Progenitor cell of endocrine pancreas (in vitro differentiated cells): ENCODE measurements at regions not wholly inside any gene's neighbourhood (a gene's known extent, or its start where the extent isn't known, plus 50 kb on each side); places are given as distances from the start of the nearest gene placed in this dataset.

ENCODE experiments used
- DNase-seq: peaks from one replicate; pipeline ENCODE4 v3.0.0; 2021; ENCODE audit warnings: low spot score; ENCODE audit not compliant: unreplicated experiment
- H3K27ac Mint-ChIP-seq: 2 replicates; pipeline ENCODE4 v1.8.0; 2021; ENCODE audit warnings: mild to moderate bottlenecking, moderate library complexity, mixed read lengths
- H3K27me3 Mint-ChIP-seq: 2 replicates; pipeline ENCODE4 v1.8.0; 2021; ENCODE audit warnings: mixed read lengths
- H3K36me3 Mint-ChIP-seq: 2 replicates; pipeline ENCODE4 v1.8.0; 2022; ENCODE audit warnings: mixed read lengths; ENCODE audit not compliant: insufficient read depth
- H3K4me1 Mint-ChIP-seq: 2 replicates; pipeline ENCODE4 v1.8.0; 2021; ENCODE audit warnings: low read depth, mixed read lengths
- H3K4me3 Mint-ChIP-seq: 2 replicates; pipeline ENCODE4 v1.8.0; 2021; ENCODE audit warnings: low read depth, mild to moderate bottlenecking, moderate library complexity, mixed read lengths
- H3K9me3 Mint-ChIP-seq: 2 replicates; pipeline ENCODE4 v1.8.0; 2021; ENCODE audit warnings: low read depth, mixed read lengths
- CTCF ChIP-seq: fragments of 200-600 bp; sonication (generic); IDR thresholded peaks from one replicate; pipeline ENCODE4 v1.5.0; 2021; ENCODE audit warnings: antibody characterized with exemption, mild to moderate bottlenecking; ENCODE audit not compliant: unreplicated experiment

DNA sequence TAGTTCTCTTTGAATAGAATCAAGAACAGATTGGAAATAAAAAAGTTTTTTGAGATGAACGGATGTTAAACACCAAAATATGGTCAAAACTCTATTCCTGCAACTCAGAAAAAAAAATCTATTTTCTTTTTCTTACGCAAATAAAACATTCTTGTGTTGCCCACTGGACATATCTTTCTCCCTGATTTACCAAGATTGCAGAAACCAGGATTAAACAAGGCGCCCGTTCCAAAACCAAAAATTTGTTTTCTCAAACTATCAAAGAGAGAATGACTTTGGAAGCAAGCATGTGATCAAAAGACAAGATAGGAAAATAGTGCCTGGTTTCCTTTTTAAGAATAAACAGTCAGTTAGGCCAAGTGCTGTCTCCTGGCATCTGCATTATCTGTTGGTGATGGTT lies 273.1 kb downstream of the CLIC5 start:
- DNase-seq, result no peak

GRCh38 chr6:45741437-45742171 lies 274.1 kb downstream of the CLIC5 start:
- H3K4me3 Mint-ChIP-seq, result no peak overlapping the region
- H3K27ac Mint-ChIP-seq, result no peak overlapping the region
- no peak for TF ChIP-seq CTCF
- no peaks in the 10 kb centered on the region for H3K27me3 Mint-ChIP-seq
- H3K36me3 Mint-ChIP-seq, result no peaks in the 10 kb centered on the region
- no peak for DNase-seq
- H3K9me3 Mint-ChIP-seq, result no peaks in the 10 kb centered on the region
- H3K4me1 Mint-ChIP-seq, result peaks cover 3% of the 10 kb centered on the region

More for the DNA sequence above, 273.1 kb downstream of the CLIC5 start:
- Mint-ChIP-seq H3K27me3 (no peaks in the 10 kb centered on the region), H3K27ac (no peak overlapping the region), H3K4me3 (no peak overlapping the region), H3K36me3 (no peaks in the 10 kb centered on the region), H3K4me1 (peaks cover 3% of the 10 kb centered on the region), H3K9me3 (peaks cover 3% of the 10 kb centered on the region)
- no peak for TF ChIP-seq CTCF

DNA sequence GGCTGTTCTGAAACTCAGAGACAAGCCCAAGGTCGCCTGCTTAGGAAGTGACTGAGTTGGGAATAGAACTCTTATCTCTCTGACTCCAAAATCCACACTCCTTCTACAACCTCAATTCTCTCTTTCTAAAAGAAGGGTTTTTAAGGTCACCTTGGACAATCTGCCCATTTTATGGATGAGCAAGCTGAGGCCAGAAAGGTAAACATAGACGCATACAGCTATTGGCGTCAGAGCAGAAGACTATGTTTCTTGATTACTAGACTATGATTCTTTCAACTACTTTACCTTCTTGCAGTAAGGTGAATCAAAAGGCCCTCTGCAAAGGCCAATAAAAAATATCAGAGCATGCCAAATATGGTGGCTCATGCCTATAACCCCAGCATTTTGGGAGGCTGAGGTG lies 276.6 kb downstream of the CLIC5 start:
- no peak for DNase-seq
- Mint-ChIP-seq H3K27me3 (no peaks in the 10 kb centered on the region), H3K27ac (no peak overlapping the region), H3K36me3 (no peaks in the 10 kb centered on the region), H3K4me1 (peaks cover 6% of the 10 kb centered on the region), H3K4me3 (no peak overlapping the region), H3K9me3 (no peaks in the 10 kb centered on the region)
- TF ChIP-seq CTCF, result no peak

- H3K27ac Mint-ChIP-seq, result no peak overlapping the region
- H3K9me3 Mint-ChIP-seq, result no peaks in the 10 kb centered on the region
- DNase-seq, result no peak
- H3K27me3 Mint-ChIP-seq, result peaks cover 5% of the 10 kb centered on the region
- H3K4me3 Mint-ChIP-seq, result no peak overlapping the region
- H3K36me3 Mint-ChIP-seq, result no peaks in the 10 kb centered on the region
- peaks cover 6% of the 10 kb centered on the region for H3K4me1 Mint-ChIP-seq
- no peak for TF ChIP-seq CTCF
Measured at GRCh38 chr6:45738057-45738455, 277.6 kb downstream of the CLIC5 start.

DNA sequence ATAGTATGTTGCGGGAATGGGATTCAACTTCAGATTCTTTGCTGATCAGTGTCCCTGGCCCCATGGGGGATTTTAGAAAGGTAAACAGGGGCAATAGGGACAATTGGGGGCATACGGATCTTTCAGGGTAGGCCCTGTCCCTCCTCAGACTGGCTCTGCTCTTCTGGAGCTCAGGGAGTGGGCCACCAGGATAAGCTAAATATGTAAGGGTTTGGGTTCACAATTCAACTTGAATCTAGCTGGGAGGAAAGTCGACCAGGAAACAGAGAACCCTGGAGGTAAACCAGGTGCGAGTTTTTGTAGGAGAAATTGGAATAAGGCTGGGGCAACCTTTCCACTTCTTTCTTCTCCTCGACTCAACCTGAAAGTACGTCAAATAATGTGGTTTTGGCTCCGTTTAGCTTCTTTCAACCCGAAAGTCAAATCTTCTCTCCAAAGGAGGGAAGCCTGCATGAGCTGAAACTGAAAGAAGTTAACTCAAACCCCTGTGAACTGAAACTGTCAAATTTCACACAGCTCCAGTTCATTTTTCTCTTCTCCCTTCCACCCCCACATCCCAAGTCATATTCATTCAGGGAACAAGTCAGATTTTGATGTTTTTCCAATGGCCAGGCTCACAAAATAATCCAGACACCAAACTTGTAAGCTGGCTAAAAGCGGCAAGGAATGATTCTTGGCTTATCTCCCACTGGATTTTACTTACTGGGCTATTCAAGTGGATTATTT lies 278.2 kb downstream of the CLIC5 start:
- Mint-ChIP-seq H3K27ac (no peak overlapping the region), H3K4me1 (peaks cover 6% of the 10 kb centered on the region), H3K27me3 (peaks cover 5% of the 10 kb centered on the region), H3K36me3 (no peaks in the 10 kb centered on the region), H3K4me3 (no peak overlapping the region), H3K9me3 (no peaks in the 10 kb centered on the region)
- no peak for DNase-seq
- TF ChIP-seq CTCF, result no peak
